Activated CD4-positive, alpha-beta T cell treated with anti-CD3 and anti-CD28 coated beads for 4 hours (primary cell): ENCODE measurements at regions not wholly inside any gene's neighbourhood (a gene's known extent, or its start where the extent isn't known, plus 50 kb on each side); places are given as distances from the start of the nearest gene placed in this dataset.

Experiments used
- DNase-seq, 2 donors: peaks; one replicate each; pipeline ENCODE4 v3.0.0-alpha.2; 2020

DNA sequence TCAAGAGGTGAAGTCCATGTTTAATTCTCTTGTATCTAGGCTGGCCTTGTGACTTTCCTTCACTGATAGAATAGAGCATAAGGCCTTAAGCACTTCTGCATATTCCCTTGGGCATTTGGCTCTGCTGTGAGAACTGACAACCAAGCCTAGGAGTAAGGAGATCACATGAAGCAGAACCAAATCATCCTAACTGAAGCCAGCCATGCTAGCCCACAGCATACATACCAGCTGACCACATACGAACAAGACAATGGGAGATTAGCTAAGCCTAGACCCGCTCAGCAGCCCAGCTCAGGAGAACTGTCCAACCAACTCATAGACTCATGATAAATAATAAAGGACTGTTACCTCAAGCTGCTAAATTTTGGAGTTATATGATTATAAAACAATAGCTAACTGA is 114.6 kb upstream of the NEK7 start:
- no peak for DNase-seq

DNA sequence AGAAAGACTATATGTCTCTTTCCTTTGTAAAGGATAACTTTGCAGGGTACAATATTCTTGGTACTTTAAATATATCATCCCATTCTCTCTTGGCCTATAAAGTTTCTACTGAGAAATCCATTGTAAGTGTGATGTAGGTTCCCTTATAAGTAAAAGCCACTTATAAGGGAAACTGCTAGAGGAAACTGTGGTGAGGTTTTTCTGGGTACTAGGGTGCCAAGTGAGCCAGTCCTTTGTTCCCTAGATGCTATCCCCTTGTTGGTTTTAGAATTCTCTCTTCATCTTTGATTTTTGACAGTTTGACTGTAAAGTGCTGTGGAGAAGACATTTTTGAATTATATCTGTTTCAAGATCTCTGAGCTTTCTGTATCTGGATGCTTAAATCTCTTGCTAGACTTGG is 108.9 kb upstream of the NEK7 start:
- no peak for DNase-seq

DNA sequence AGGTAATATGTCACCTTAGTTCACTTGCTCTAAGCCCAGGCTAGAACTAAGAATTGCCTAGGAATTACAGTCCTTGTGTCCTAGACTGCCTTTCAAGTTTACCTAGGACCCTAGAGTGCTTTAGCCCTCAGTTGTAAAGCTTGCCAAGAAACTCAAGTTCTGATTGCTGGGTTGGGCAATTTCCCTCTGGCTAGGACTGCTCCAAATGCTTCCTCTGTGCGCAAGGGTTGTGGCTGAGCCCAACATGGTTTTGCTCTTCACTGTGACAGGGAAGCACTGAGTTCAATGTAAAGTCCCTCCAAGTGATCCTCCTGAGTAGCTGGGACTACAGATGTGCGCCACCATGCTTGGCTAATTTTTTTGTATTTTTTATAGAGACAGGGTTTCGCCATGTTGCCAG is 102.3 kb upstream of the NEK7 start:
- no peak for DNase-seq

DNA sequence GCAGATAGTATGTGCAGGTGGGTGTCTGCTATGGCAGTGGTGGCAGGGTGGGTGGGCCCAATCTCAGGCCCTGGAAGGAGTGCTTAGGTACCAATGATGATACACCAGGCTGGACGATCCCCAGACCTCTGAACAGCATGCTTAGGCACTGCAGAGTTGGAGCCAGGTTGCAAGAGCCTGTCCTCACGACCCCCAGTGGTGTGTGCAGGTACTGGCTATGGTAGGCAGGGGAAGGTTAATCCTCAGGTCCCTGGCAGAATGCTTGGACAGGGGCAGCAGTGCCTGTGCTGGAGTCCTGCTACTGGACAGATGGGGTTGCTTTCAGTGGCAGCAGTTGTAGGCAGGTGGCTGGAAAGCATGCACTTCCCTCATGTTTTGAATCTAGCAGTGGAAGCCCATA is 100.5 kb upstream of the NEK7 start:
- DNase-seq: no peak

DNA sequence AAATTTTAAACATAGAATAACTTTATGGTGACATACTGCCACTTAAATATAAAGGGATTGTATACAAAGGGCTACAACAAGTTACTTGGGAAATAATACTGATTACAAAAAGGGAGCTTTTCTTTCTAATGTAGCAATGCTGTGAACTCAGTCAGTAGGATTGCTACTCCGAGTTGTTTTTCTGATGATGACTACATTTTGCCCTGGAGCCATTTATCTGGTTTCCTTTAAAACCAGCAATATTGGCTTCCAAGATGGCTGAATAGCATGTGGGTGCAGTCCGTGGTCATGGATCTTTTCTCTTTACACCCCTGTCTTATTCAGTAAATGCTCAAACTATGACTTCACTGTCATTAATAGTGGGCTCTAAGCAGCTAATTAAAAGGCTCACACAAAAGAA is 92.6 kb upstream of the NEK7 start:
- no peak for DNase-seq

DNA sequence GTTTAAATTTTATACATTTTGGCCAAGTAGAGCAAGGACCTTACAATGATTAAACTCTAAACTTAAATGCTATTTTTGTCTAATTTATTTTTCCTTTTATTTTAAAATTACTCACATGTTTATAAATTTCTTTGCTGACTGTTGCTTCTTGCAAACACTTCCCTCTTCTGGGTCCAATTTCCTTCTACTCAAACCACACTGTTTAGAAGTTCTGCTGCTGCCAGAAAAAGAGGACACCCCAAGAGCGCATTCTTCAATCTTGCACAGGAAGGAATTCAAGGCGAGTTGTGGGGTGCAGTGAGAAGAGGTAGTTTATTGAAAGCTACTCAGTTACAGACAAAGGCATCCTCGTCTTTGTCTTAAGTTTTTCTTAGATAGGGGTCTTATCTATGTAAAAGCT is 88.5 kb upstream of the NEK7 start:
- DNase-seq: no peak

DNA sequence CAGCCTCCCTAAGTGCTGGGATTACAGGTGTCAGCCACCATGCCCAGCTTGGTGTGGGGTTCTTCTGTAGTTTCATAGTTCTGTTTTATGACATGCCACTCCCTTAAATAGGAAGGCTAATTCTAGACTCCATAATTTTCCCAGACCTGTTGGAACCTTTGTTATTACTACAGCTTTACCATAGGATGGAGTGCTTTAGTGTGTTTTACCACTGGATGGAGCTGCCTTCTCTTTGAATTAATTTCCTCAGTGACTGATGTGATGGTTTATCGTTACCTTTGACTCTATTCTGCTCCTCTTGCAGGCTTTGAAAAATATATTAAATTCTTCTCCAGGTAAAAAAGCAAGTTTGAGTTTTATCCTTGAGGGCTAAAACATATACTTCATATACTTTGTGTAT is 84.6 kb upstream of the NEK7 start:
- DNase-seq: no peak

DNA sequence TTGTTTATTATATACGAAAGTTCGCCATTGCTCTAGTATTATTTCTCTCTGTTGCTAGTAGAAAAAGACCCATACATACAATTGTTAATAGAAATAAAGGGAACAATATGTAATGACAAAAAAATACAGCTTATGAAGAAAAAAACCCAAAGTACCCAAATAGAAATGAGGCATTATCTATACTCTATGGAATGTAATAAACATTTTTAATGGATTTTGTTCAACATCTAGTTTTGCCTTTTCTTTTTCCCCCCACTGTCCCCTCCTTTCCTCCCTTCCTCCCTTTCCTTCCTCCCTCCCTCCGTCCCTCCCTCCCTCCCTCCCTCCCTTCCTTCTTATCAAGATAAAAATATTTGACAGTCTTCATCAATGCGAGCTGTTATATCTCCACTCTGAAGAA is 81.5 kb upstream of the NEK7 start:
- DNase-seq: no peak

DNA sequence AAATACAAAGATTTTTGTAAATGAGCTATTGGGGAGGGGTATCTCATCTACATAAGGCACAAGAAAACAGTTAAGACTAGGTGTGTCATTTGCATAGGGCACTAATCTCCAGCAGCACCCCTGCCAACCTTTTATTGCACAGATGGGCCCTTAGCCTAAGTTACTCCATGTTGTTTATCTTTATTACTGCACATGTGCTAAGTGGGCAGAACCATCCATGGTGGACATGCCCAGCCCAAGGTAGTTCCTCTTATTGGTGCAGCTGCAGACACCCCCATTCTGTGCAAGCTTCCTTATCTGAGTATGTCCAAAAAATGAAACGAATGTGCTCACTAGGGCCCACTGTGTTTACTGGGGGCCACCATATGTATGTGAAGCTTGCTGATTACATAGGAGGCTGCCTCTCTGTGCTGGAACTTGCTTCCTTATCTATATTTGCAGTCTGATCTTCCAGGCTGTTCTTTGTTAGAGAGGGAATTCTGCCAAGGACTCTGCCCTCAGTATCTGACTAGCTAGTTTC is 77.3 kb upstream of the NEK7 start:
- DNase-seq: no peak

DNA sequence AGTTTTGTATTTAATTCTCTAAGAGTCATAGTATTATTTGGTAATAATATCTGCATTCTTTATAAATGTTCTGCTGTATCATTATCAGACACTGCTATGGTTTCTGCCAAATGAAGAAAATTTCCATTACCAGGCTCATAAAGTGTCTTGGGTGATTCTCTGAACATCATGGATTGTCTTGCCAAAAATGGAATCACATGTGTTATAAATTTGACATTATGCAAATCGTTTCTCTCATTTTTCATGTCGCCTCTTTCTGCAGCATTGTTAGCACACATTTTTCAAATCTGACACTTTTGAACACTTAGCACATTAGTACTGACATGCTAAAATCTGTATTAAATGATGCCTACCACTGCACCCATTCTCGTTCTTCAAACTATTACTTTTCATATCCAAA is 74.2 kb upstream of the NEK7 start:
- DNase-seq: no peak

DNA sequence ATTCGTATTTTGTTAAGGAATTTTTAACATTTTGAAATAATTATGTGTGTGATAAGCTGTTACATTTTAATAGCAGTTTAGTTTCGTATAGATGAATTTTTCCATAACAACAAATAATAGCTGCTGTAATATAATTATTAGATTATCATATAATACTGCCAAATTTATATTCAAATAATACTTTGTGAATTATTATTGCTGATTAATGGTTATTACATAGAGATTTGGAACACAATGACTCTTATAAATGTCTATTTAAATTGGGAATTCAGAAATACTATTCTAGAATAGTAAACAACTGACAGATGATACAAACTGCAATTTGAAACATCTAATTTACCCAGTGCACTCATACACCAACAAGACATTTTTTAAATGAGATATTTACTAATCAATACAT is 73.2 kb upstream of the NEK7 start:
- DNase-seq: no peak

DNA sequence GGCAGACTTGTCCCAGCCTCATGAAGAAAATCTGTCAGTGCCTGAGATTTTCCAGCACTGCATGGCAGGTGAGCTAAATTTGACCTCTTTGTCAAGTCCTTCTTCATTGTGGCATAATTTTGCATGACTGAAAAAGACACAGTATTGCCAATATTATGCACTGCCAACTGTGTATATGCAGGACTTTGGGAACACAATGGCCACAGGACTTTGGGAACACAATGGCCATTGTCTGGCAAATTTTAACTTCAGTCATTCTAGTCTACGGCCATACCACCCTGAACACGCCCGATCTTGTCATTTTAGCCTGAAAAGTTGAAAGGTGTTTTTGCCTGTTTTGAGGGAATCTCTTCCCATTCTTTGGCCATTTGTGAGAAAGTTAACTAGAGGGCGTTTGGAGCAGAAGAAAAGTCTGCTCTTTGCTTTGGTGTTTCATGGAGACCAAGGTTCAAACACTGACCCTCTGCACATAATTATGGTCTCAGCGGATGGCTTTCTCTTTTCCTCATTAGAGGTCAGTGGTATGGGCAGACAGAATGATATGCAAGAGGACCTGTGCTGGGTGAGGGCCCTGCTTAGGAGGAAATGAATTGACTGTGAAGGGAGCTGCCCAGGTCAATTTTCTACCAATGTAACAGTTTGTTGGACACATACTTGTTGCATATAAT is 72.4 kb upstream of the NEK7 start:
- no peak for DNase-seq

DNA sequence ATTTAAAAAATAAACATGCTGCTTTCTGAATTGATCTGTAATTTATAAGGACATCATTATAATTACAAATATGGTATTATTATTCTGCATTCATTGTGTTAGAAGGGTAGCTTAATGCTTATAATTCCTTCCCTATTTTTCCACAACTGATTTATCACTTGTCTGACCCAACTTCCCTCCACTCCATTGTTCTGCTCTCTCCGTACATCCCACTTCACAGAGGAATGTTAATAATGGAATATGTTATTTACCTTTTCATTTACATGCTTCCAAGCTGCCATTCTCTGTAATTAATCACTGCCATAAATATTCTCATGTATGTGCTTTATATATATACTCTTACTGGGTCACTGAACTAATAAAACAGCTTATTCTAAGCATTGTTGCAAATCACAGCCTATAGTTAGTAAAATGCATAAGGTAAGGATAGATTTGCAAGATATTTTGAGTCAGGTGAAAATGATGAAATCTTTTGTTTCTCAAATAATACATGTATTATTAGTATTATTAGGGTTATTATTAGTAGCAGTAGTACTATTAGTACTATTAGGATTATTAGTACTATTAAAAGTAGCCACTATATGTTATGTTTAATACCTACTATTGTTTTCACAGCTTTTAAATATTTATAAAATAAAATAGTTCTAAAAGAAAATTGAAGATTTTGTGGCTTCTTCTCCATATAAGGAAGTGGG is 70.6 kb upstream of the NEK7 start:
- no peak for DNase-seq

DNA sequence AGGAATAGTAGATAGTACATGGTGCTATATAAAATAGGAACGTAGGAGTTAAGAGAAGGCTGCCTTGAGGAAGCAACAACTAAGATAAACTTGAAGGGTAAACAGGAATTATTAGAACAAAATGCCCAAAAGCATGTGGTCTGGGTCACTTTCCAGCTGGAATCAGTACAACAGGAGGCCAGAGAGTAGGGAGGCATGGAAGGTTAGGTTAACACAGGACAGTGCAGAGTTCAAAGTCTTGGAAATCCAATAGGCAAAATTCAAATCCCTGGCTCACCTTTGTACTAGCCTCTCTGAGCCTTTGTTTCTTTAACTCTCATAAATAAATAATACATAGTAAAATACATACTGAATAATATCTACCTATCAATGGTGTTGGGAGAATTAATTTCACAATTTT is 69.0 kb upstream of the NEK7 start:
- no peak for DNase-seq

DNA sequence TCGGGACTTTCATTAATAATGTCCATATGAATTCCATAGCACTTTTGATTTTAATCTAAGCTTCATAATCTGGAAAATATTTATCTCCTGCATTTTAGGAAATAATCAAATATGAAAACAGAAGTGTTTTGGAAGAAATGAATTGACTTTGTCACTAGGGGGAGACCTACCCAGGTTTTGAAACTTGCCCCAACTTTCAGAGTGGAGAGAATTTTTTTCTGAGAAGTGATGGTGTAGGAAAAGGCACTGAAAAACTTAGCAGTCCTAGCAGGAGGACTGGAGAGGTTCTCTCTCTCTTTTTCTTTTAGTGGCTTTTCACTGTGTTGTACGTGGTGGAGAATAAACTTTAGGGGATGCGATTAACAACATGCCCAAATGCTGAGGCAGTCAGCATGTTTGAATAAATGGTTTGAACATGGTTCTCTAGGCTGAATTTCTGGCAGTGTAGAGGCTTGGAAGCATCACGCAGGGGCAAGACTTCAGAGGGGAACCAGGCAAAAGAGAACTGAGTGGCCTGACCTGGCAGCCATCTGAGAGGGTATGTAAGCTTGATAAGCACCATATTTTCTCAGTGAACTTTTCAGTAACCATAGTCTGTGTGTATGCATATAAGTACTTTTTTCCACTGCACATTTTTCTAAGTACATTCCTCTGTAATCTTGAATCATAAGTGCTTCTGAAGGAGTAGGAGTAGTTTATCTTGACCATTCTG is 68.3 kb upstream of the NEK7 start:
- DNase-seq: peak in 1 of 2 donors; percentile 24

DNA sequence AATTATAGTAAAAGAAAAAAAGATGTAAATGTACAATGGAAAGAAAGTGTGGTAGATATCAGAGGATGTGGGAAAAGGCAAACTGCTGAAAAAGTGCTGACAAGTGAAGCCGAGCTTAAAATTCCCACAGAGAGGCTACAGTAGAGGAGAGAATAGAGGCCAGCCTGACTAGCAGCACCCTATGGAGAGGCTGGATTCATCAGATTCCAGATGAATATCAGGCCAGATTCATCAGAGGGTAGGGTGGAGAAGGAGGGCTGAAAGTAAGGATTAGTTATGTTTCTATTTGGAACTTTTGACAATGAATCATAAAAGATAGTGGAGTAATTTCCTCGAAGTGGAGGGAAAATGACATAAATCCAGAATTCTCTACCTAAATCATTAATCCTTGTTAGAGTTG is 60.4 kb upstream of the NEK7 start:
- DNase-seq: no peak

DNA sequence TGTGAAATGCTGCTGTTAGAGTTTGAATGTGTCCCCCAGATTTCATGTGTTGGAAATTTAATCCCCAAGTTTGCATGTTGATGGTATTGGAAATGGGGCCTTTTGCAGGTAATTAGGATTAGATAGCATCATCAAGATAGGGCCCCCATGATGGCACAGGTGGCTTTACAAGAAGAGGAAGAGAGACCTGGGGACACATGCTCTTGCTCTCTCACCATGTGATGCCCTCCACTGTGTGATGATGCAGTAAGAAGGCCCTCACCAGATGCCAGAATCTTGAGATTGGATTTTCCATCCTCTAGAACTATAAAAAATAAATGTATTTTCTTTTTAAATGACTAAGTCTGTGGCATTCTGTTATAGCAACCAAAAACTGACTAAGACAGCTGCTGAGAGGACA is 57.0 kb upstream of the NEK7 start:
- no peak for DNase-seq

DNA sequence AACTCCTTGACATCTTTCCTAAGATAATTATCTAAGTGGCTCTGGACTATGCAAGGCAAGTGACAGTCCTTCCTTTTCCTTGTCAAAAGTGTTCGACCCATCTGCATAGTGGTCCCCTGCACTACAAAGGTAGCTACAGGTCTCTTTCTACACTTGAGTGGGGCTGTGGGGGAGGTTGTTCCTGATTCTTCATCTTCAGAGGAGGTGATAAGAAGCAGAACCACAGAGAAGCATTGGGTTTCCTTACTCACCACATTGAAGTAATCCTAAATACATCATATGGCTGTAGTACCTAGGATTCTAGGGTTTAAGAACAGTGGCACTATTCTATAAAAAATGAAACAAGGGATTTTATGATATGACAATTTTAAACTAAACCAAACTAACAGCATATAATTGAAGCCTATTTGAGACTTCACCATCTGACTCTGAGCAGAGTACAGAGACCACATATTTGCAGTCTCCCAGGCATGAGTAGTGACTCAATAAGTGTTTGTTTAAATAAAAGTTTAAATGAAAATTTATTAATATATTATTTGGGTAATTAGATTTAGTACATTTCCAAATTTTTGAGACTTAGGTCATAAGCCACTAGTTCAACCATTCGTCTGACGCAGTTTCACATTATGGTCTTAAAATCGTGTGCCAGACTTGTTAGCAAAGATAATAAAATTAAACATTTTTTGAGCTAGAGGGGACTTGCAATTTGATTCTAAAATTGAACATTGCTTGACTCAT is 54.9 kb upstream of the NEK7 start:
- DNase-seq: no peak

DNA sequence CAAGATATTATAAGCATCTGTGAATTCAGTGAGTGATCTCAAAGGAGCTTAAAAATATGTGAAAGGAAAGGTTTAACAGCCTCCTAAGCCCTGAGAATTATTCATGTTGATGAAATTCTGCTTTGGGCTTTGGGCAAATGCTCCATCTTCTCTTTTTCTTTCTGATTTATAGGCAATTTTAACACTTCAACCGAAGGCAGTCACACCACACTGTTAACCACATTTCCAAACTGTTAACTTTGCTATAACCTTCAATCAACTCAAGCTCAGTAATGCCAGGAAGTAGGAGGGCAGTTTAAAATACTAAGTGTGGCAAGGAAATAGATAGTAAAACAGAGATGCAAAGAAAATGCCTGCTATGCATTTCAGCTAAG is 54.4 kb upstream of the NEK7 start:
- DNase-seq: no peak

DNA sequence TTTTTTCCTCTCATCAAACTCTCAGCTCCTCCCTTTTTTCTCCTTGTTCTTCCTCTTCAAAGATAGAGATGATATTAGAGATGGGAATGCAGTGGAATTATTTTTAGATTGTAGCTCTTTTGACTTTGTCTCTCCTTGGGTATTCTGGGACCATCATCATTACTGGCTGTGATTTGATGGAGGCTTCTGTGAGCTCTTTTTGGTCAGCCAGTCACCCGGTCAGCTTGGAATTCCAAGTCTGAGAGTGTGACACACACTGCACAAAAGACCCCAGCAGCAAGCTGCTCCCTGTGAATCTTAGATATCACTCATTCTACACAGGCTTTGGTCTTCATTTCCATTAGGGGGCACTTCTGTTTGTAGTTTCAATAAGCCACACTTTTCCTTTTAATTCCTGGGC is 51.6 kb upstream of the NEK7 start:
- DNase-seq: no peak

DNA sequence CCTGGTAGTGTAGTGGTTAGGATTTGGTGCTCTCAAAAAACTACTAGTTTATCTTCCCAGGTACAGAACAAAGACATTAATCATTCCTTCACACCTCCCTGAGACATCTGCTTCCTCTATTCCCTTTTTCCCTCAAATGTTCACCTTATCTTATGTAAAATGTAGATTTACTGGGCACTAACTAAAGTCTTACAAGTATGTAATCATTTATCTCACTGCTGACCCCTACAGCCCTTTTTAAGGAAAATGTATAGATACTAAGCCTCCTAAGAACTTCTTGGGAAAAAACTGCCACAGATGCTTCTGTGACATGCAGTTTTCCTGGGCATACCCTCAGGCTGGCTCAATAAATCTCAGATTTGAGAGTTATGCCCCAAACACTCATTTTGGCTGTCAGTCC is 50.8 kb upstream of the NEK7 start:
- DNase-seq: no peak
